ENCODE measurements at regions not wholly inside any gene's neighbourhood (a gene's known extent, or its start where the extent isn't known, plus 50 kb on each side); places are given as distances from the start of the nearest gene placed in this dataset.

- Histone ChIP-seq H3K9ac (ENCODE audit: extremely low read depth, insufficient read length, low read length) (no peak overlapping the region), H3K56ac (ENCODE audit: insufficient read length, low read depth, low read length) (no peak overlapping the region), H3K23me2 (ENCODE audit: insufficient read length, low read depth, low read length, poor library complexity, severe bottlenecking) (no peaks in the 10 kb centered on the region), H2BK120ac (ENCODE audit: low read depth, low read length, poor library complexity, severe bottlenecking) (no peak overlapping the region), H3K4ac (ENCODE audit: low read depth, low read length) (no peak overlapping the region), H2BK15ac (ENCODE audit: low read depth, low read length) (no peak overlapping the region), H3K27ac (ENCODE audit: insufficient read length, low read depth, low read length) (no peak overlapping the region), H4K5ac (ENCODE audit: insufficient read length, low read depth, low read length) (no peak overlapping the region), H2AFZ (ENCODE audit: low read length) (no peak overlapping the region), H4K20me1 (ENCODE audit: control insufficient read depth, insufficient read depth, insufficient read length) (no peaks in the 10 kb centered on the region), H4K8ac (replicated peaks; ENCODE audit: insufficient read length, low read depth, low read length) (no peak overlapping the region), H4K91ac (ENCODE audit: insufficient read length, low read depth, low read length) (no peak overlapping the region), H3K23ac (ENCODE audit: insufficient read length, low read depth, low read length) (no peak overlapping the region), H3K79me1 (ENCODE audit: insufficient read depth, low read depth, low read length, poor library complexity, severe bottlenecking) (no peaks in the 10 kb centered on the region), H3K27me3 (ENCODE audit: insufficient read depth, low read length) (no peaks in the 10 kb centered on the region), H2AK5ac (ENCODE audit: insufficient read length, low read length) (no peak overlapping the region), H2BK12ac (ENCODE audit: insufficient read length, low read depth, low read length) (no peak overlapping the region), H2BK5ac (ENCODE audit: insufficient read length, low read length) (no peak overlapping the region), H3K14ac (ENCODE audit: insufficient read depth, low read length) (no peak overlapping the region), H3T11ph (ENCODE audit: low read length) (no peak overlapping the region), H3K9me3 (ENCODE audit: control insufficient read depth, low read depth, low read length) (no peaks in the 10 kb centered on the region), H3K79me2 (ENCODE audit: insufficient read depth, low read length) (no peaks in the 10 kb centered on the region), H2BK20ac (ENCODE audit: low read depth, low read length, poor library complexity, severe bottlenecking) (no peak overlapping the region), H3K18ac (ENCODE audit: insufficient read length, low read depth, low read length) (no peak overlapping the region), H3K4me1 (ENCODE audit: insufficient read depth, low read length) (peaks cover 6% of the 10 kb centered on the region; the same call in 1 of the 2 replicates), H3K4me2 (ENCODE audit: insufficient read depth, insufficient read length, low read length) (no peak overlapping the region)
- H3K36me3 Mint-ChIP-seq (ENCODE audit: insufficient read depth in 1 of 3, low read depth in 3 of 3): peaks cover 0 to 4% (median 0%) of the 10 kb centered on the region in 3 experiments; a peak in 4 of 7 replicates
- TF ChIP-seq CTCF (conservative IDR thresholded peaks at IDR 0.05): no peak
- no CpG with 5 or more reads among the region's 4 CpGs for WGBS (ENCODE audit: extremely low coverage, insufficient read length, low lambda C conversion rate)
- H3K9me3 Mint-ChIP-seq: no peaks in the 10 kb centered on the region; a peak in 2 of 5 replicates
- DNase-seq: no peak
- H3K27me3 Mint-ChIP-seq (ENCODE audit: low read depth): no peaks in the 10 kb centered on the region; the same call in 1 of the 2 replicates
- H3K4me3 Mint-ChIP-seq: no peak overlapping the region
- H3K4me1 Mint-ChIP-seq: peaks cover 55 to 62% of the 10 kb centered on the region in 2 experiments
- peak overlapping the region in 1 of 3 experiments; percentile 17; a peak in 1 of 7 replicates for H3K27ac Mint-ChIP-seq
Measured at GRCh38 chr5:31106691-31107090, 86.8 kb upstream of the CDH6 start.

Measured in H9 (cell line).